GM10266 (cell line): ENCODE measurements at regions not wholly inside any gene's neighbourhood (a gene's known extent, or its start where the extent isn't known, plus 50 kb on each side); places are given as distances from the start of the nearest gene placed in this dataset.

ENCODE experiments used
- DNase-seq: peaks from one replicate; pipeline ENCODE4 v3.0.0; 2012; ENCODE audit errors: extremely low spot score
- CTCF ChIP-seq: IDR thresholded peaks from 2 replicates; pipeline ENCODE4 v1.5.1; 2012; ENCODE audit warnings: mild to moderate bottlenecking, low read depth; ENCODE audit not compliant: control insufficient read depth, insufficient read depth; ENCODE audit errors: missing control alignments

GRCh38 chr12:107462428-107463332 lies 222.9 kb upstream of the PWP1 start:
- no peak for DNase-seq
- no peak for TF ChIP-seq CTCF

- no peak for DNase-seq
- TF ChIP-seq CTCF, result no peak
Observed at GRCh38 chr12:107464644-107465043, 221.0 kb upstream of the PWP1 start.

GRCh38 chr12:107465625-107466024 lies 220.0 kb upstream of the PWP1 start:
- TF ChIP-seq CTCF, result no peak
- DNase-seq, result no peak

GRCh38 chr12:107467716-107468115 lies 217.9 kb upstream of the PWP1 start:
- no peak for TF ChIP-seq CTCF
- no peak for DNase-seq

- no peak for TF ChIP-seq CTCF
- DNase-seq, result no peak
Observed at GRCh38 chr12:107468182-107468581, 217.4 kb upstream of the PWP1 start.

- no peak for DNase-seq
- TF ChIP-seq CTCF, result no peak
Observed at GRCh38 chr12:107469011-107469410, 216.6 kb upstream of the PWP1 start.

GRCh38 chr12:107470645-107471044 lies 215.0 kb upstream of the PWP1 start:
- no peak for TF ChIP-seq CTCF
- DNase-seq, result no peak
